ENCODE measurements at regions not wholly inside any gene's neighbourhood (a gene's known extent, or its start where the extent isn't known, plus 50 kb on each side); places are given as distances from the start of the nearest gene placed in this dataset.

DNA sequence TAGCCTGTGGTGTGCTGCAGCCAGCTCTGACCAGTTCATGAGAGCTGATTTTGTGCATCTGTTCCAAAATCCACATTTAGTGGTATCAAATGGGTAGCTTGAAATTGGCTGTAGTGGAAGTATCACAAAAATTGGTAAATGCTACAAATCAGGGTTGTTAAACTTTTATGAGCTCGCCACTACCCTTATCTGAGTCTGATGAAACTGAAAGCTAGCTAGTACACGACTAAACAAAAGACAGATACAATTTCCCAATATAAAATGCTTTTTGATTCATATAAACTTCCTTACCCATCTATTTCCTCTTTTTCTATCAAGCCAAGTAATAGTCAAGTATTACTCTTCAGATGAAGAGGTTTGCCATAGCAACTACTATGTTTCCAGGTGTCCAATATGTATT, 392.0 kb downstream of the TMEM161B start:
- Histone ChIP-seq H3K79me2 (replicated peaks; ENCODE audit: insufficient read depth) (no peaks in the 10 kb centered on the region), H3K27me3 (ENCODE audit: insufficient read depth) (no peaks in the 10 kb centered on the region), H3K4me2 (no peak overlapping the region), H3K9me2 (ENCODE audit: insufficient read depth) (no peaks in the 10 kb centered on the region), H3K4me1 (ENCODE audit: insufficient read depth) (peaks cover 18% of the 10 kb centered on the region), H3K36me3 (ENCODE audit: insufficient read depth) (no peaks in the 10 kb centered on the region), H3K4me3 (no peak overlapping the region), H3K27ac (ENCODE audit: low read depth) (no peak overlapping the region), H4K20me1 (replicated peaks; ENCODE audit: insufficient read depth) (no peaks in the 10 kb centered on the region), H3F3A (replicated peaks; ENCODE audit: low read depth) (no peaks in the 10 kb centered on the region), H2AFZ (no peak overlapping the region)
- Mint-ChIP-seq H3K4me3 (no peak overlapping the region), H3K4me1 (peaks cover 12% of the 10 kb centered on the region), H3K36me3 (ENCODE audit: low read depth) (no peaks in the 10 kb centered on the region), H3K27ac (no peak overlapping the region), H3K9me3 (no peaks in the 10 kb centered on the region), H3K27me3 (ENCODE audit: insufficient read depth, low read depth, poor library complexity) (no peaks in the 10 kb centered on the region)
- DNase-seq (ENCODE audit: low spot score) (no peak), ATAC-seq (no peak)
- TF ChIP-seq EZH2phosphoT487 (IDR thresholded peaks at IDR 0.05; ENCODE audit: unreplicated experiment) (no peak), ZNF114 (CRISPR knock-in tag; IDR thresholded peaks at IDR 0.05) (no peak), STAT1 (IDR thresholded peaks at IDR 0.05; ENCODE audit: unreplicated experiment) (no peak), JUNB (IDR thresholded peaks at IDR 0.05; ENCODE audit: unreplicated experiment) (no peak), CREB1 (CRISPR knock-in tag; IDR thresholded peaks at IDR 0.05; ENCODE audit: low read depth) (no peak), POLR2AphosphoS5 (IDR thresholded peaks at IDR 0.05; ENCODE audit: low read depth) (no peak), ZNF331 (CRISPR knock-in tag; IDR thresholded peaks at IDR 0.05; ENCODE audit: low read depth) (no peak), NANOG (IDR thresholded peaks at IDR 0.05; ENCODE audit: borderline replicate concordance) (no peak), EZH2 (IDR thresholded peaks at IDR 0.05; ENCODE audit: low read depth, unreplicated experiment) (no peak)
- TF ChIP-seq, protein P1, sequence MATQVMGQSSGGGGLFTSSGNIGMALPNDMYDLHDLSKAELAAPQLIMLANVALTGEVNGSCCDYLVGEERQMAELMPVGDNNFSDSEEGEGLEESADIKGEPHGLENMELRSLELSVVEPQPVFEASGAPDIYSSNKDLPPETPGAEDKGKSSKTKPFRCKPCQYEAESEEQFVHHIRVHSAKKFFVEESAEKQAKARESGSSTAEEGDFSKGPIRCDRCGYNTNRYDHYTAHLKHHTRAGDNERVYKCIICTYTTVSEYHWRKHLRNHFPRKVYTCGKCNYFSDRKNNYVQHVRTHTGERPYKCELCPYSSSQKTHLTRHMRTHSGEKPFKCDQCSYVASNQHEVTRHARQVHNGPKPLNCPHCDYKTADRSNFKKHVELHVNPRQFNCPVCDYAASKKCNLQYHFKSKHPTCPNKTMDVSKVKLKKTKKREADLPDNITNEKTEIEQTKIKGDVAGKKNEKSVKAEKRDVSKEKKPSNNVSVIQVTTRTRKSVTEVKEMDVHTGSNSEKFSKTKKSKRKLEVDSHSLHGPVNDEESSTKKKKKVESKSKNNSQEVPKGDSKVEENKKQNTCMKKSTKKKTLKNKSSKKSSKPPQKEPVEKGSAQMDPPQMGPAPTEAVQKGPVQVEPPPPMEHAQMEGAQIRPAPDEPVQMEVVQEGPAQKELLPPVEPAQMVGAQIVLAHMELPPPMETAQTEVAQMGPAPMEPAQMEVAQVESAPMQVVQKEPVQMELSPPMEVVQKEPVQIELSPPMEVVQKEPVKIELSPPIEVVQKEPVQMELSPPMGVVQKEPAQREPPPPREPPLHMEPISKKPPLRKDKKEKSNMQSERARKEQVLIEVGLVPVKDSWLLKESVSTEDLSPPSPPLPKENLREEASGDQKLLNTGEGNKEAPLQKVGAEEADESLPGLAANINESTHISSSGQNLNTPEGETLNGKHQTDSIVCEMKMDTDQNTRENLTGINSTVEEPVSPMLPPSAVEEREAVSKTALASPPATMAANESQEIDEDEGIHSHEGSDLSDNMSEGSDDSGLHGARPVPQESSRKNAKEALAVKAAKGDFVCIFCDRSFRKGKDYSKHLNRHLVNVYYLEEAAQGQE (IDR thresholded peaks at IDR 0.05; ENCODE audit: unreplicated experiment): no peak
- TF ChIP-seq, protein P2, sequence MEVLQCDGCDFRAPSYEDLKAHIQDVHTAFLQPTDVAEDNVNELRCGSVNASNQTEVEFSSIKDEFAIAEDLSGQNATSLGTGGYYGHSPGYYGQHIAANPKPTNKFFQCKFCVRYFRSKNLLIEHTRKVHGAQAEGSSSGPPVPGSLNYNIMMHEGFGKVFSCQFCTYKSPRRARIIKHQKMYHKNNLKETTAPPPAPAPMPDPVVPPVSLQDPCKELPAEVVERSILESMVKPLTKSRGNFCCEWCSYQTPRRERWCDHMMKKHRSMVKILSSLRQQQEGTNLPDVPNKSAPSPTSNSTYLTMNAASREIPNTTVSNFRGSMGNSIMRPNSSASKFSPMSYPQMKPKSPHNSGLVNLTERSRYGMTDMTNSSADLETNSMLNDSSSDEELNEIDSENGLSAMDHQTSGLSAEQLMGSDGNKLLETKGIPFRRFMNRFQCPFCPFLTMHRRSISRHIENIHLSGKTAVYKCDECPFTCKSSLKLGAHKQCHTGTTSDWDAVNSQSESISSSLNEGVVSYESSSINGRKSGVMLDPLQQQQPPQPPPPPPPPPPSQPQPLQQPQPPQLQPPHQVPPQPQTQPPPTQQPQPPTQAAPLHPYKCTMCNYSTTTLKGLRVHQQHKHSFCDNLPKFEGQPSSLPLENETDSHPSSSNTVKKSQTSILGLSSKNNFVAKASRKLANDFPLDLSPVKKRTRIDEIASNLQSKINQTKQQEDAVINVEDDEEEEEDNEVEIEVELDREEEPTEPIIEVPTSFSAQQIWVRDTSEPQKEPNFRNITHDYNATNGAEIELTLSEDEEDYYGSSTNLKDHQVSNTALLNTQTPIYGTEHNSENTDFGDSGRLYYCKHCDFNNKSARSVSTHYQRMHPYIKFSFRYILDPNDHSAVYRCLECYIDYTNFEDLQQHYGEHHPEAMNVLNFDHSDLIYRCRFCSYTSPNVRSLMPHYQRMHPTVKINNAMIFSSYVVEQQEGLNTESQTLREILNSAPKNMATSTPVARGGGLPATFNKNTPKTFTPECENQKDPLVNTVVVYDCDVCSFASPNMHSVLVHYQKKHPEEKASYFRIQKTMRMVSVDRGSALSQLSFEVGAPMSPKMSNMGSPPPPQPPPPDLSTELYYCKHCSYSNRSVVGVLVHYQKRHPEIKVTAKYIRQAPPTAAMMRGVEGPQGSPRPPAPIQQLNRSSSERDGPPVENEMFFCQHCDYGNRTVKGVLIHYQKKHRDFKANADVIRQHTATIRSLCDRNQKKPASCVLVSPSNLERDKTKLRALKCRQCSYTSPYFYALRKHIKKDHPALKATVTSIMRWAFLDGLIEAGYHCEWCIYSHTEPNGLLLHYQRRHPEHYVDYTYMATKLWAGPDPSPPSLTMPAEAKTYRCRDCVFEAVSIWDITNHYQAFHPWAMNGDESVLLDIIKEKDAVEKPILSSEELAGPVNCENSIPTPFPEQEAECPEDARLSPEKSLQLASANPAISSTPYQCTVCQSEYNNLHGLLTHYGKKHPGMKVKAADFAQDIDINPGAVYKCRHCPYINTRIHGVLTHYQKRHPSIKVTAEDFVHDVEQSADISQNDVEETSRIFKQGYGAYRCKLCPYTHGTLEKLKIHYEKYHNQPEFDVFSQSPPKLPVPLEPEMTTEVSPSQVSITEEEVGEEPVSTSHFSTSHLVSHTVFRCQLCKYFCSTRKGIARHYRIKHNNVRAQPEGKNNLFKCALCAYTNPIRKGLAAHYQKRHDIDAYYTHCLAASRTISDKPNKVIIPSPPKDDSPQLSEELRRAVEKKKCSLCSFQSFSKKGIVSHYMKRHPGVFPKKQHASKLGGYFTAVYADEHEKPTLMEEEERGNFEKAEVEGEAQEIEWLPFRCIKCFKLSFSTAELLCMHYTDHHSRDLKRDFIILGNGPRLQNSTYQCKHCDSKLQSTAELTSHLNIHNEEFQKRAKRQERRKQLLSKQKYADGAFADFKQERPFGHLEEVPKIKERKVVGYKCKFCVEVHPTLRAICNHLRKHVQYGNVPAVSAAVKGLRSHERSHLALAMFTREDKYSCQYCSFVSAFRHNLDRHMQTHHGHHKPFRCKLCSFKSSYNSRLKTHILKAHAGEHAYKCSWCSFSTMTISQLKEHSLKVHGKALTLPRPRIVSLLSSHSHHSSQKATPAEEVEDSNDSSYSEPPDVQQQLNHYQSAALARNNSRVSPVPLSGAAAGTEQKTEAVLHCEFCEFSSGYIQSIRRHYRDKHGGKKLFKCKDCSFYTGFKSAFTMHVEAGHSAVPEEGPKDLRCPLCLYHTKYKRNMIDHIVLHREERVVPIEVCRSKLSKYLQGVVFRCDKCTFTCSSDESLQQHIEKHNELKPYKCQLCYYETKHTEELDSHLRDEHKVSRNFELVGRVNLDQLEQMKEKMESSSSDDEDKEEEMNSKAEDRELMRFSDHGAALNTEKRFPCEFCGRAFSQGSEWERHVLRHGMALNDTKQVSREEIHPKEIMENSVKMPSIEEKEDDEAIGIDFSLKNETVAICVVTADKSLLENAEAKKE (CRISPR knock-in tag; IDR thresholded peaks at IDR 0.05): no peak
- TF ChIP-seq, protein P3, sequence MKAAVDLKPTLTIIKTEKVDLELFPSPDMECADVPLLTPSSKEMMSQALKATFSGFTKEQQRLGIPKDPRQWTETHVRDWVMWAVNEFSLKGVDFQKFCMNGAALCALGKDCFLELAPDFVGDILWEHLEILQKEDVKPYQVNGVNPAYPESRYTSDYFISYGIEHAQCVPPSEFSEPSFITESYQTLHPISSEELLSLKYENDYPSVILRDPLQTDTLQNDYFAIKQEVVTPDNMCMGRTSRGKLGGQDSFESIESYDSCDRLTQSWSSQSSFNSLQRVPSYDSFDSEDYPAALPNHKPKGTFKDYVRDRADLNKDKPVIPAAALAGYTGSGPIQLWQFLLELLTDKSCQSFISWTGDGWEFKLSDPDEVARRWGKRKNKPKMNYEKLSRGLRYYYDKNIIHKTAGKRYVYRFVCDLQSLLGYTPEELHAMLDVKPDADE (IDR thresholded peaks at IDR 0.05): no peak
- TF ChIP-seq, protein P4, sequence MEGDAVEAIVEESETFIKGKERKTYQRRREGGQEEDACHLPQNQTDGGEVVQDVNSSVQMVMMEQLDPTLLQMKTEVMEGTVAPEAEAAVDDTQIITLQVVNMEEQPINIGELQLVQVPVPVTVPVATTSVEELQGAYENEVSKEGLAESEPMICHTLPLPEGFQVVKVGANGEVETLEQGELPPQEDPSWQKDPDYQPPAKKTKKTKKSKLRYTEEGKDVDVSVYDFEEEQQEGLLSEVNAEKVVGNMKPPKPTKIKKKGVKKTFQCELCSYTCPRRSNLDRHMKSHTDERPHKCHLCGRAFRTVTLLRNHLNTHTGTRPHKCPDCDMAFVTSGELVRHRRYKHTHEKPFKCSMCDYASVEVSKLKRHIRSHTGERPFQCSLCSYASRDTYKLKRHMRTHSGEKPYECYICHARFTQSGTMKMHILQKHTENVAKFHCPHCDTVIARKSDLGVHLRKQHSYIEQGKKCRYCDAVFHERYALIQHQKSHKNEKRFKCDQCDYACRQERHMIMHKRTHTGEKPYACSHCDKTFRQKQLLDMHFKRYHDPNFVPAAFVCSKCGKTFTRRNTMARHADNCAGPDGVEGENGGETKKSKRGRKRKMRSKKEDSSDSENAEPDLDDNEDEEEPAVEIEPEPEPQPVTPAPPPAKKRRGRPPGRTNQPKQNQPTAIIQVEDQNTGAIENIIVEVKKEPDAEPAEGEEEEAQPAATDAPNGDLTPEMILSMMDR (conservative IDR thresholded peaks at IDR 0.05; ENCODE audit: low read depth in 2 of 2): no peak

Measured in GM23338 (cell line).